PC-3 (cell line): ENCODE measurements at regions not wholly inside any gene's neighbourhood (a gene's known extent, or its start where the extent isn't known, plus 50 kb on each side); places are given as distances from the start of the nearest gene placed in this dataset.

Experiments
- ATAC-seq: fragments of 200-7000 bp; cut with Tn5 transposase; 2 replicates; pipeline ENCODE4 v1.9.1; 2020; ENCODE audit warnings: mild to moderate bottlenecking, moderate library complexity
- BruUV-seq: library from RNA; stranded (reverse); fragments of 400-500 nt; replicated peaks from 2 replicates; lab custom pipeline; 2021; lab: Mats Ljungman, UMichigan
- CTCF ChIA-PET: fragments of 300-600 bp; sonication (Branson Sonifier 250); formaldehyde crosslinking; loops from one replicate; lab custom pipeline; 2022; ENCODE audit warnings: antibody characterized with exemption; lab: Charles Lee
- POLR2A ChIA-PET: fragments of 300-600 bp; sonication (Branson Sonifier 250); formaldehyde crosslinking; loops from one replicate; lab custom pipeline; 2022; ENCODE audit warnings: antibody characterized with exemption; ENCODE audit not compliant: unreplicated experiment; lab: Charles Lee
- DNase-seq: peaks from one replicate; pipeline ENCODE4 v3.0.0-alpha.2; 2015
- H2AFZ ChIP-seq: fragments of 300-600 bp; sonication (generic); 2 replicates; pipeline ENCODE4 v1.6.0; 2016; ENCODE audit warnings: antibody characterized with exemption, low read length
- H3F3A ChIP-seq: fragments of 300-600 bp; sonication (generic); one replicate; pipeline ENCODE4 v1.6.0; 2017; ENCODE audit warnings: antibody characterized with exemption, low read length, control low read depth, mild to moderate bottlenecking; ENCODE audit not compliant: unreplicated experiment
- H3K27ac ChIP-seq: fragments of 300-600 bp; sonication (generic); 2 replicates; pipeline ENCODE4 v1.5.1; 2016; ENCODE audit warnings: mild to moderate bottlenecking, low read length
- H3K27me3 ChIP-seq: fragments of 300-600 bp; sonication (generic); 2 replicates; pipeline ENCODE4 v1.6.1; 2016; ENCODE audit warnings: low read length, mixed read lengths
- H3K36me3 ChIP-seq: fragments of 300-600 bp; sonication (generic); 2 replicates; pipeline ENCODE4 v1.6.1; 2016; ENCODE audit warnings: low read depth, mixed run types, low read length, mixed read lengths
- H3K4me1 ChIP-seq: fragments of 300-600 bp; sonication (generic); 2 replicates; pipeline ENCODE4 v1.5.1; 2016; ENCODE audit warnings: low read length; ENCODE audit not compliant: insufficient read depth
- H3K4me2 ChIP-seq: fragments of 300-600 bp; sonication (generic); 2 replicates; pipeline ENCODE4 v1.6.0; 2016; ENCODE audit warnings: low read length
- H3K4me3 ChIP-seq: fragments of 300-600 bp; sonication (generic); 2 replicates; pipeline ENCODE4 v1.5.1; 2016; ENCODE audit warnings: mild to moderate bottlenecking, low read length, mixed read lengths
- H3K79me2 ChIP-seq: fragments of 300-600 bp; sonication (generic); 2 replicates; pipeline ENCODE4 v1.6.1; 2017; ENCODE audit warnings: low read length, mixed read lengths
- H3K9ac ChIP-seq: fragments of 300-600 bp; sonication (generic); 2 replicates; pipeline ENCODE4 v1.6.0; 2016; ENCODE audit warnings: mild to moderate bottlenecking, low read length
- H3K9me2 ChIP-seq: fragments of 300-600 bp; sonication (generic); replicated peaks from 2 replicates; pipeline ENCODE4 v1.6.1; 2016; ENCODE audit warnings: mixed run types, low read length, mixed read lengths
- H3K9me3 ChIP-seq: fragments of 300-600 bp; sonication (generic); 2 replicates; pipeline ENCODE4 v1.6.1; 2016; ENCODE audit warnings: low read length, mixed read lengths
- H4K20me1 ChIP-seq: fragments of 300-600 bp; sonication (generic); 2 replicates; pipeline ENCODE4 v1.6.1; 2016; ENCODE audit warnings: low read length, mixed read lengths
- CTCF ChIP-seq: fragments of 300-600 bp; sonication (generic); conservative IDR thresholded peaks from 2 replicates; pipeline ENCODE4 v1.5.1; 2017; ENCODE audit warnings: antibody characterized with exemption, low read depth, mild to moderate bottlenecking, low read length
- EZH2 ChIP-seq: fragments of 300-600 bp; sonication (generic); IDR thresholded peaks from one replicate; pipeline ENCODE4 v1.6.1; 2017; ENCODE audit warnings: antibody characterized with exemption, mild to moderate bottlenecking, low read length; ENCODE audit not compliant: unreplicated experiment
- EZH2phosphoT487 ChIP-seq: fragments of 300-600 bp; sonication (generic); IDR thresholded peaks from 2 replicates; pipeline ENCODE4 v1.6.1; 2018; ENCODE audit warnings: mild to moderate bottlenecking, antibody characterized with exemption, low read length, borderline replicate concordance
- intact Hi-C: fragments of 100-400 bp; cut with micrococcal nuclease; formaldehyde crosslinking; loops from 2 replicates; pipeline ENCODE4 v1.9.0; 2023

DNA sequence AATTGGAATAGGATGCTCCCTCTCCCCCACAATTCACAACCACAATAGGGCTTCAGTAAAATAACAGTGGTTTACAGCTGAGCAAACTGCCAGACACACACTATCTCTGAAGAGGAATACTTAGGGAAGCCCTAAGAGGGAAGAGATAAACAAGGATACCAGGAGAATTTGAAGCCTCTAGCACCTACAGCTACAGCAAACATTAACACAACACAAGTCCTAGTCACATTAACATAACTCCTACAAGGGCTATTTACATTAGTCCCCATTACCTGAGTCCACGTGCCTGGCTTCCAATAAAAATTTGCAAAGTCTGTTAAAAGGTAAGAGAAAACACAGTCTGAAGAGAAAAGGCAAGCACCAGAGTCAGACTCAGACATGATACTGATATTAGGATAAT is 346.9 kb upstream of the CDIN1 start:
- DNase-seq (no peak), ATAC-seq (no peak)
- Histone ChIP-seq H3F3A (no peaks in the 10 kb centered on the region), H3K9ac (no peak overlapping the region), H3K27me3 (no peaks in the 10 kb centered on the region), H3K79me2 (no peaks in the 10 kb centered on the region), H3K9me3 (no peaks in the 10 kb centered on the region), H2AFZ (no peak overlapping the region), H3K4me1 (no peaks in the 10 kb centered on the region), H3K9me2 (no peaks in the 10 kb centered on the region), H3K4me3 (no peak overlapping the region), H3K27ac (no peak overlapping the region), H4K20me1 (no peaks in the 10 kb centered on the region), H3K4me2 (no peak overlapping the region), H3K36me3 (no peaks in the 10 kb centered on the region)
- TF ChIP-seq EZH2phosphoT487 (no peak), CTCF (no peak), EZH2 (no peak)
- BruUV-seq, result no TSS peak
- intact Hi-C loops, result no loop called here
- POLR2A ChIA-PET, result no interaction called here
- CTCF ChIA-PET, result no interaction called here

- ATAC-seq (peak; percentile 81), DNase-seq (peak; percentile 63)
- POLR2A ChIA-PET, result no interaction called here
- intact Hi-C loops, result no loop called here
- no peak for TF ChIP-seq EZH2
- TF ChIP-seq EZH2phosphoT487, result no peak
- TF ChIP-seq CTCF, result no peak
- H2AFZ ChIP-seq, result no peak overlapping the region
- no peaks in the 10 kb centered on the region for H3K27me3 ChIP-seq
- CTCF ChIA-PET, result no interaction called here
- no peak overlapping the region for H3K4me2 ChIP-seq
- H3K79me2 ChIP-seq, result no peaks in the 10 kb centered on the region
- no peaks in the 10 kb centered on the region for H3K36me3 ChIP-seq
- H3F3A ChIP-seq, result no peaks in the 10 kb centered on the region
- no peaks in the 10 kb centered on the region for H3K9me2 ChIP-seq
- H3K4me1 ChIP-seq, result no peaks in the 10 kb centered on the region
- H3K27ac ChIP-seq, result peak overlapping the region; percentile 62
- no peaks in the 10 kb centered on the region for H4K20me1 ChIP-seq
- no peak overlapping the region for H3K4me3 ChIP-seq
- BruUV-seq, result no TSS peak
- H3K9ac ChIP-seq, result no peak overlapping the region
- H3K9me3 ChIP-seq, result no peaks in the 10 kb centered on the region
Measured at GRCh38 chr15:36234743-36235142, 344.7 kb upstream of the CDIN1 start.

- Histone ChIP-seq H3K4me3 (no peak overlapping the region), H2AFZ (no peak overlapping the region), H4K20me1 (no peaks in the 10 kb centered on the region), H3K27ac (peak overlapping the region; percentile 62), H3K9ac (no peak overlapping the region), H3K4me1 (no peaks in the 10 kb centered on the region), H3K4me2 (no peak overlapping the region), H3K36me3 (no peaks in the 10 kb centered on the region), H3F3A (no peaks in the 10 kb centered on the region), H3K9me3 (no peaks in the 10 kb centered on the region), H3K79me2 (no peaks in the 10 kb centered on the region), H3K27me3 (no peaks in the 10 kb centered on the region), H3K9me2 (no peaks in the 10 kb centered on the region)
- ATAC-seq (peak; percentile 73), DNase-seq (peak; percentile 50)
- ChIA-PET CTCF (no interaction called here), POLR2A (no interaction called here)
- TF ChIP-seq EZH2phosphoT487 (no peak), EZH2 (no peak)
- intact Hi-C loops, result no loop called here
- BruUV-seq, result no TSS peak
Measured at GRCh38 chr15:36235173-36235572, 344.3 kb upstream of the CDIN1 start.
